ENCODE measurements at regions not wholly inside any gene's neighbourhood (a gene's known extent, or its start where the extent isn't known, plus 50 kb on each side); places are given as distances from the start of the nearest gene placed in this dataset.

- Histone ChIP-seq H3K36me3 (no peaks in the 10 kb centered on the region), H3K4me3 (no peak overlapping the region), H3K9me3 (ENCODE audit: low read depth) (no peaks in the 10 kb centered on the region), H3K4me1 (ENCODE audit: low read depth) (no peaks in the 10 kb centered on the region), H3K27ac (no peak overlapping the region), H3K27me3 (no peaks in the 10 kb centered on the region)
- TF ChIP-seq, protein P1, sequence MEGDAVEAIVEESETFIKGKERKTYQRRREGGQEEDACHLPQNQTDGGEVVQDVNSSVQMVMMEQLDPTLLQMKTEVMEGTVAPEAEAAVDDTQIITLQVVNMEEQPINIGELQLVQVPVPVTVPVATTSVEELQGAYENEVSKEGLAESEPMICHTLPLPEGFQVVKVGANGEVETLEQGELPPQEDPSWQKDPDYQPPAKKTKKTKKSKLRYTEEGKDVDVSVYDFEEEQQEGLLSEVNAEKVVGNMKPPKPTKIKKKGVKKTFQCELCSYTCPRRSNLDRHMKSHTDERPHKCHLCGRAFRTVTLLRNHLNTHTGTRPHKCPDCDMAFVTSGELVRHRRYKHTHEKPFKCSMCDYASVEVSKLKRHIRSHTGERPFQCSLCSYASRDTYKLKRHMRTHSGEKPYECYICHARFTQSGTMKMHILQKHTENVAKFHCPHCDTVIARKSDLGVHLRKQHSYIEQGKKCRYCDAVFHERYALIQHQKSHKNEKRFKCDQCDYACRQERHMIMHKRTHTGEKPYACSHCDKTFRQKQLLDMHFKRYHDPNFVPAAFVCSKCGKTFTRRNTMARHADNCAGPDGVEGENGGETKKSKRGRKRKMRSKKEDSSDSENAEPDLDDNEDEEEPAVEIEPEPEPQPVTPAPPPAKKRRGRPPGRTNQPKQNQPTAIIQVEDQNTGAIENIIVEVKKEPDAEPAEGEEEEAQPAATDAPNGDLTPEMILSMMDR (IDR thresholded peaks at IDR 0.05; ENCODE audit: low read depth, low read length), result no peak
- DNase-seq (ENCODE audit: low read depth in 1 of 2, low spot score in 1 of 2), result no peak
These were observed 190.0 kb downstream of the EN1 start for GRCh38 chr2:118657466-118657865.

GRCh38 chr2:118654945-118655344, 192.5 kb downstream of the EN1 start:
- Histone ChIP-seq H3K27me3 (no peaks in the 10 kb centered on the region), H3K9me3 (ENCODE audit: low read depth) (no peaks in the 10 kb centered on the region), H3K4me3 (no peak overlapping the region), H3K27ac (no peak overlapping the region), H3K4me1 (ENCODE audit: low read depth) (no peaks in the 10 kb centered on the region), H3K36me3 (no peaks in the 10 kb centered on the region)
- peak in 1 of 2 donors; percentile 43 for DNase-seq (ENCODE audit: low read depth in 1 of 2, low spot score in 1 of 2)
- TF ChIP-seq, protein P1 (IDR thresholded peaks at IDR 0.05; ENCODE audit: low read depth, low read length), result no peak

- H3K4me3 ChIP-seq, result no peak overlapping the region
These were observed 197.1 kb downstream of the EN1 start for GRCh38 chr2:118650327-118650726.

GRCh38 chr2:118645876-118646275, 201.6 kb downstream of the EN1 start:
- no peak for DNase-seq (ENCODE audit: low read depth in 1 of 2, low spot score in 1 of 2)
- Histone ChIP-seq H3K4me1 (ENCODE audit: low read depth) (peaks cover 4% of the 10 kb centered on the region), H3K27ac (no peak overlapping the region), H3K4me3 (no peak overlapping the region), H3K9me3 (ENCODE audit: low read depth) (no peaks in the 10 kb centered on the region), H3K27me3 (no peaks in the 10 kb centered on the region), H3K36me3 (no peaks in the 10 kb centered on the region)
- TF ChIP-seq, protein P1 (IDR thresholded peaks at IDR 0.05; ENCODE audit: low read depth, low read length), result no peak

More at GRCh38 chr2:118650327-118650726, 197.1 kb downstream of the EN1 start:
- no peaks in the 10 kb centered on the region for H3K4me1 ChIP-seq (ENCODE audit: low read depth)
- H3K27me3 ChIP-seq, result no peaks in the 10 kb centered on the region
- no peaks in the 10 kb centered on the region for H3K9me3 ChIP-seq (ENCODE audit: low read depth)
- DNase-seq (ENCODE audit: low read depth in 1 of 2, low spot score in 1 of 2), result no peak
- H3K36me3 ChIP-seq, result no peaks in the 10 kb centered on the region
- TF ChIP-seq, protein P1 (IDR thresholded peaks at IDR 0.05; ENCODE audit: low read depth, low read length), result no peak
- no peak overlapping the region for H3K27ac ChIP-seq

- no peaks in the 10 kb centered on the region for H3K36me3 ChIP-seq
- H3K27ac ChIP-seq, result no peak overlapping the region
- no peak overlapping the region for H3K4me3 ChIP-seq
- no peaks in the 10 kb centered on the region for H3K27me3 ChIP-seq
- no peaks in the 10 kb centered on the region for H3K9me3 ChIP-seq (ENCODE audit: low read depth)
- no peak for DNase-seq (ENCODE audit: low read depth in 1 of 2, low spot score in 1 of 2)
- H3K4me1 ChIP-seq (ENCODE audit: low read depth), result peaks cover 4% of the 10 kb centered on the region
- TF ChIP-seq, protein P1 (IDR thresholded peaks at IDR 0.05; ENCODE audit: low read depth, low read length), result no peak
These were observed 203.3 kb downstream of the EN1 start for GRCh38 chr2:118644190-118644589.

GRCh38 chr2:118643294-118643693, 204.2 kb downstream of the EN1 start:
- Histone ChIP-seq H3K27ac (no peak overlapping the region), H3K4me3 (no peak overlapping the region), H3K9me3 (ENCODE audit: low read depth) (no peaks in the 10 kb centered on the region), H3K4me1 (ENCODE audit: low read depth) (peaks cover 4% of the 10 kb centered on the region), H3K36me3 (no peaks in the 10 kb centered on the region), H3K27me3 (no peaks in the 10 kb centered on the region)
- TF ChIP-seq, protein P1 (IDR thresholded peaks at IDR 0.05; ENCODE audit: low read depth, low read length), result no peak
- DNase-seq (ENCODE audit: low read depth in 1 of 2, low spot score in 1 of 2), result no peak
